Liver (tissue), 8 donors: ENCODE measurements at regions not wholly inside any gene's neighbourhood (a gene's known extent, or its start where the extent isn't known, plus 50 kb on each side); places are given as distances from the start of the nearest gene placed in this dataset.

Experiments
- DNase-seq: peaks from one replicate; pipeline ENCODE4 v3.0.0-alpha.2; 2017; ENCODE audit warnings: low spot score
- H3K27ac ChIP-seq, 2 donors: one replicate each; pipeline ENCODE4 v1.7.0; 2013; ENCODE audit warnings: inconsistent platforms in 2 of 2, low read length in 2 of 2, control low read depth in 1 of 2, low read depth in 1 of 2, mild to moderate bottlenecking in 1 of 2
- H3K27me3 ChIP-seq, 4 donors: one replicate each; pipeline versions ENCODE4 v1.6.1 to v1.7.0; 2013; ENCODE audit warnings: low read length in 3 of 4, inconsistent platforms in 1 of 4, mild to moderate bottlenecking in 1 of 4, moderate library complexity in 1 of 4; ENCODE audit not compliant: control insufficient read depth in 4 of 4, insufficient read depth in 4 of 4
- H3K36me3 ChIP-seq, 4 donors: one replicate each; pipeline versions ENCODE4 v1.6.1 to v1.7.0; 2013; ENCODE audit warnings: low read length in 3 of 4, mild to moderate bottlenecking in 3 of 4, low read depth in 1 of 4, moderate library complexity in 1 of 4; ENCODE audit not compliant: control insufficient read depth in 4 of 4, insufficient read depth in 3 of 4
- H3K4me1 ChIP-seq, 4 donors: one replicate each; pipeline versions ENCODE4 v1.6.1 to v1.7.0; 2013; ENCODE audit warnings: low read length in 3 of 4, mild to moderate bottlenecking in 3 of 4, moderate library complexity in 1 of 4; ENCODE audit not compliant: control insufficient read depth in 4 of 4, insufficient read depth in 4 of 4
- H3K4me3 ChIP-seq, 3 donors: one replicate each; pipeline versions ENCODE4 v1.6.1 to v1.7.0; 2013; ENCODE audit warnings: low read length in 3 of 3, control low read depth in 1 of 3, low read depth in 1 of 3, mild to moderate bottlenecking in 1 of 3
- H3K9ac ChIP-seq, 2 donors: one replicate each; pipeline ENCODE4 v1.7.0; 2013; ENCODE audit warnings: low read length in 2 of 2, mild to moderate bottlenecking in 2 of 2, moderate library complexity in 2 of 2, control low read depth in 1 of 2, low read depth in 1 of 2
- H3K9me3 ChIP-seq, 4 donors: one replicate each; pipeline versions ENCODE4 v1.6.1 to v1.7.0; 2013; ENCODE audit warnings: low read length in 3 of 4; ENCODE audit not compliant: control insufficient read depth in 4 of 4
- EGR1 ChIP-seq, 2 donors: IDR thresholded peaks; 2 replicates each; pipeline ENCODE4 v1.6.1; 2016 to 2018; ENCODE audit warnings: antibody characterized with exemption in 2 of 2, low read depth in 2 of 2
- FOXA1 ChIP-seq: IDR thresholded peaks from 2 replicates; pipeline ENCODE4 v1.6.1; 2016; ENCODE audit warnings: antibody characterized with exemption
- HNF4G ChIP-seq: IDR thresholded peaks from 2 replicates; pipeline ENCODE4 v1.6.1; 2016; ENCODE audit warnings: antibody characterized with exemption
- JUND ChIP-seq, 2 donors: IDR thresholded peaks; 2 replicates each; pipeline ENCODE4 v1.6.1; 2016; ENCODE audit warnings: antibody characterized with exemption in 2 of 2
- NR2F2 ChIP-seq: IDR thresholded peaks from 2 replicates; pipeline ENCODE4 v1.6.1; 2016; ENCODE audit warnings: antibody characterized with exemption
- RXRA ChIP-seq, 2 donors: IDR thresholded peaks; 2 replicates each; pipeline ENCODE4 v1.6.1; 2017 to 2018; ENCODE audit warnings: antibody characterized with exemption in 2 of 2, mild to moderate bottlenecking in 1 of 2
- SP1 ChIP-seq: IDR thresholded peaks from 2 replicates; pipeline ENCODE4 v1.6.1; 2018; ENCODE audit warnings: antibody characterized with exemption, mild to moderate bottlenecking
- TAF1 ChIP-seq: conservative IDR thresholded peaks from 2 replicates; pipeline ENCODE4 v1.6.1; 2016; ENCODE audit warnings: antibody characterized with exemption, mild to moderate bottlenecking
- YY1 ChIP-seq: IDR thresholded peaks from 2 replicates; pipeline ENCODE4 v1.6.1; 2016; ENCODE audit warnings: antibody characterized with exemption, mild to moderate bottlenecking
- ZBTB33 ChIP-seq: IDR thresholded peaks from 2 replicates; pipeline ENCODE4 v1.6.1; 2016; ENCODE audit warnings: antibody characterized with exemption
- WGBS: extraction: QIAGEN DNeasy Blood & Tissue Kit; methylation state at CpG from one replicate; pipeline ENCODE4 v1.1.7; 2013; 5-methylcytosine and 5-hydroxymethylcytosine counted together
- TF ChIP-seq, protein P1 (sequence below): IDR thresholded peaks from 2 replicates; pipeline ENCODE4 v1.6.1; 2016; ENCODE audit warnings: antibody characterized with exemption
- TF ChIP-seq, protein P2 (sequence below): IDR thresholded peaks from 2 replicates; pipeline ENCODE4 v1.6.1; 2016; ENCODE audit warnings: antibody characterized with exemption
- TF ChIP-seq, protein P3 (sequence below): fragments of 150-350 bp; IDR thresholded peaks from 2 replicates; pipeline ENCODE4 v1.5.1; 2017; ENCODE audit warnings: improper control_type of control experiment, low read depth, low read length; ENCODE audit not compliant: missing input control
- donor health status: healthy.
- donor health status: healthy.
- donor health status: healthy.
- donor health status: healthy.
- donor health status: healthy.

DNA sequence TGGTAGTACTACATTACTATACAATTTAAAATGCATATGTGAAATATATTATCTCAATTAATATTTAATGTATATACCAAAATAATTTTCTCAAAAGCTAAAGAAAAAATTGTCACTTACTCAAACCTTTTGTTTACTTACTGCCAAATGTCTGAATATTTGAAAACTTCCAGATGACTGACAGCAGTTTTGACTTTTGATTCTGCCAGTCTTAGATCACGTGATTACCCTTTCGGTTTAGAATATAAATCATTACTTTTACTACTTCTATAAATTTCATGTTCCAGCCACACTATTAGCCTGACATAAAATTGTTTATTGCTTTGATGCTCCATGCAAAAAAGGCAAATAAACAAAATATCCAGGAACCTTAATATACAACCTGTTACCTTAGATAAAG lies 680.7 kb upstream of the ID4 start:
- H3K4me1 ChIP-seq: no peaks in the 10 kb centered on the region
- no peak for DNase-seq
- WGBS: 80% methylated on average over 2 of the region's 2 CpGs
- no peak overlapping the region for H3K27ac ChIP-seq
- H3K27me3 ChIP-seq: no peaks in the 10 kb centered on the region
- H3K36me3 ChIP-seq: no peaks in the 10 kb centered on the region
- no peak overlapping the region for H3K4me3 ChIP-seq
- H3K9ac ChIP-seq: no peak overlapping the region
- TF ChIP-seq NR2F2: no peak
- TF ChIP-seq, protein P1, sequence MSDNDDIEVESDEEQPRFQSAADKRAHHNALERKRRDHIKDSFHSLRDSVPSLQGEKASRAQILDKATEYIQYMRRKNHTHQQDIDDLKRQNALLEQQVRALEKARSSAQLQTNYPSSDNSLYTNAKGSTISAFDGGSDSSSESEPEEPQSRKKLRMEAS: no peak
- TF ChIP-seq RXRA (IDR thresholded peaks at IDR 0.05): no peak
- TF ChIP-seq FOXA1: no peak
- no peak for TF ChIP-seq TAF1
- TF ChIP-seq ZBTB33: no peak
- no peak for TF ChIP-seq YY1
- TF ChIP-seq HNF4G: no peak
- no peak for TF ChIP-seq EGR1 (IDR thresholded peaks at IDR 0.05; ENCODE audit: low read depth in 2 of 2)
- TF ChIP-seq JUND (IDR thresholded peaks at IDR 0.05): no peak
- H3K9me3 ChIP-seq: no peaks in the 10 kb centered on the region

DNA sequence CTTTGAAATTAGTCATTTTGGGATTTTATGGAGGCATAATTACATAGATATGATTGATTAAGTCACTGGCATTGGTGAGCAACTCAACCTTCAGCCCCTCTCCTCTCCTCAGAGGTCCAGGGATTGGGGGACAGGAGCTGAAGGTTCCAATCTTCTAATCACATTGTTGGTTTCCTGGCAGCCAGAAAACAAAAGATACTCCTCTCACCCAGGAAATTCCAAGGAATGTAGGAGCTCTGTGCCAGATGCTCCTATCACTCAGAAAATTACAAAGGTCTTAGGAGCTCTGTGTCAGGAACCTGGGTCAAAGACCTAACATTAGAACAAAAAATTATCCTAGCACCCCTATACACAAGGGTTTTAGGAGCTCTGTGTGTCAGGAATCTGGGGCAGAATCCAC lies 679.7 kb upstream of the ID4 start:
- no peaks in the 10 kb centered on the region for H3K27me3 ChIP-seq
- H3K4me1 ChIP-seq: no peaks in the 10 kb centered on the region
- no peak overlapping the region for H3K4me3 ChIP-seq
- no peak overlapping the region for H3K9ac ChIP-seq
- TF ChIP-seq, protein P2, sequence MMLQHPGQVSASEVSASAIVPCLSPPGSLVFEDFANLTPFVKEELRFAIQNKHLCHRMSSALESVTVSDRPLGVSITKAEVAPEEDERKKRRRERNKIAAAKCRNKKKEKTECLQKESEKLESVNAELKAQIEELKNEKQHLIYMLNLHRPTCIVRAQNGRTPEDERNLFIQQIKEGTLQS: no peak
- H3K36me3 ChIP-seq: no peaks in the 10 kb centered on the region
- DNase-seq: no peak
- no peaks in the 10 kb centered on the region for H3K9me3 ChIP-seq
- no peak overlapping the region for H3K27ac ChIP-seq

DNA sequence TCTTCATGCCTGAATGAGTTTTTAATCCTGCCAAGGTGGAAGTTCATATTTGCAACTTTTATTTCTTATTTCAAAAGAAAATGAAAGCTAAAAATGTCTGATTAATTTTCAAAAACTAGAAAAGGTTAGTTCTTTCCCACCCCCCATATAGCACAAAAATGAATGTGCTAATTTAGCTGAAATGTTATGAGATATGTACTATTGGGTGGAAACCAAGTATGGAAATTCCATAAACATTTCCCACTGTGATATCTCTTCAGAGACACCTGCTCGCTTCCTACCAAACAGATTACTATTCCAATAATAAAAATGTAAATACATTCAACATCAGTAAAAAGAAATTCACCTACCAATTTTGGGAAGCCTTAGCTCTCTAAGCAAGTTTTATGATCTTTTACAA lies 678.6 kb upstream of the ID4 start:
- no peak for TF ChIP-seq SP1
- TF ChIP-seq, protein P3, sequence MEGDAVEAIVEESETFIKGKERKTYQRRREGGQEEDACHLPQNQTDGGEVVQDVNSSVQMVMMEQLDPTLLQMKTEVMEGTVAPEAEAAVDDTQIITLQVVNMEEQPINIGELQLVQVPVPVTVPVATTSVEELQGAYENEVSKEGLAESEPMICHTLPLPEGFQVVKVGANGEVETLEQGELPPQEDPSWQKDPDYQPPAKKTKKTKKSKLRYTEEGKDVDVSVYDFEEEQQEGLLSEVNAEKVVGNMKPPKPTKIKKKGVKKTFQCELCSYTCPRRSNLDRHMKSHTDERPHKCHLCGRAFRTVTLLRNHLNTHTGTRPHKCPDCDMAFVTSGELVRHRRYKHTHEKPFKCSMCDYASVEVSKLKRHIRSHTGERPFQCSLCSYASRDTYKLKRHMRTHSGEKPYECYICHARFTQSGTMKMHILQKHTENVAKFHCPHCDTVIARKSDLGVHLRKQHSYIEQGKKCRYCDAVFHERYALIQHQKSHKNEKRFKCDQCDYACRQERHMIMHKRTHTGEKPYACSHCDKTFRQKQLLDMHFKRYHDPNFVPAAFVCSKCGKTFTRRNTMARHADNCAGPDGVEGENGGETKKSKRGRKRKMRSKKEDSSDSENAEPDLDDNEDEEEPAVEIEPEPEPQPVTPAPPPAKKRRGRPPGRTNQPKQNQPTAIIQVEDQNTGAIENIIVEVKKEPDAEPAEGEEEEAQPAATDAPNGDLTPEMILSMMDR: no peak
- TF ChIP-seq JUND (IDR thresholded peaks at IDR 0.05): no peak
- TF ChIP-seq, protein P1: no peak
- no peak for TF ChIP-seq EGR1 (IDR thresholded peaks at IDR 0.05; ENCODE audit: low read depth in 2 of 2)
- no peak overlapping the region for H3K9ac ChIP-seq
- 76% methylated on average over 1 of the region's 1 CpG for WGBS

More for the DNA sequence above, 678.6 kb upstream of the ID4 start:
- Histone ChIP-seq H3K27me3 (no peaks in the 10 kb centered on the region), H3K9me3 (no peaks in the 10 kb centered on the region), H3K27ac (no peak overlapping the region), H3K36me3 (no peaks in the 10 kb centered on the region), H3K4me3 (no peak overlapping the region), H3K4me1 (no peaks in the 10 kb centered on the region)
- DNase-seq: no peak
